Stimulated activated CD4-positive, alpha-beta T cell treated with anti-CD3 and anti-CD28 coated beads, Interleukin-12 subunit alpha, Interleukin-12 subunit beta, amount 100 ng/mL, for 24 hours (primary cell): ENCODE measurements at regions not wholly inside any gene's neighbourhood (a gene's known extent, or its start where the extent isn't known, plus 50 kb on each side); places are given as distances from the start of the nearest gene placed in this dataset.

Experiments
- DNase-seq, 2 experiments: peaks; one replicate each; pipeline ENCODE4 v3.0.0-alpha.2; 2020; ENCODE audit warnings: low read depth in 2 of 2

GRCh38 chr1:218025454-218025853 lies 259.6 kb upstream of the RRP15 start:
- no peak for DNase-seq

DNA sequence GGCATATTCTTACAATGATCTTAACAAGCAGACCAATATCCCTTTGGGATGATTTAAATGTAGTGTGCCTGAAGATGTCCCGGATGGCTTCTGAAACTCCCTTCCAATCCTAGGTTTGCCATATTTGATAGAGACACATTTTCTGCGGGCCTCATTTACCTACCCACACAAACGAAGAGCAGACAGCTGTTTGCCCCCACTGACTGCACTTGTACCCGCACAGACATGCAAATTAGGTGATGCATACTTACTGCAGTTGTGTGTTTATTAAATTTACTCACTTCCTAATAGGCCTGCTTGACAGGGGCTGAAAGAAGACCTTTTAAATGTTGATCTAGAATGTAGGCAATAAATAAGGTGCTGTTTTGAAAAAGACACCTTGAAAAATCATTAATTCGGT lies 257.9 kb upstream of the RRP15 start:
- DNase-seq = no peak

GRCh38 chr1:218030846-218031245 lies 254.2 kb upstream of the RRP15 start:
- no peak for DNase-seq

GRCh38 chr1:218031901-218032300 lies 253.2 kb upstream of the RRP15 start:
- DNase-seq = no peak

DNA sequence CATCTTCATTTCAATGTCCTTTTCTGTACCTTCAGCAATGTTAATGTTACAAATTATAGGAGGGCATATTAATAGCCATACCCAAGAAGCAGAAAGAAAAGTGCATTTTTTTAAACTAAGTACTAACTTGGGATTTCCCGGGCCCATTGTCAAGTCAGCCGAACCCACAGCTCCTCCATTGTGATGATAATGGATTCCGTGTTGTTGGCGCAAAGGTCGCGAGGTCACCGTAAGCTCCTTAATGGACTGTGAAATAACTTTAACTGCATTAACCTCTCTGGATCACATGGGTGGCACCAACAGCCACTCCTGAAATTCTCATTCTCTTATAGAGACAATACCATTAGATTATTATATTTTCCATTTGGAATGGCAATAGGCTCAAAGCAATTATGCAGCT lies 250.6 kb upstream of the RRP15 start:
- no peak for DNase-seq

GRCh38 chr1:218048828-218049420 lies 236.2 kb upstream of the RRP15 start:
- no peak for DNase-seq

DNA sequence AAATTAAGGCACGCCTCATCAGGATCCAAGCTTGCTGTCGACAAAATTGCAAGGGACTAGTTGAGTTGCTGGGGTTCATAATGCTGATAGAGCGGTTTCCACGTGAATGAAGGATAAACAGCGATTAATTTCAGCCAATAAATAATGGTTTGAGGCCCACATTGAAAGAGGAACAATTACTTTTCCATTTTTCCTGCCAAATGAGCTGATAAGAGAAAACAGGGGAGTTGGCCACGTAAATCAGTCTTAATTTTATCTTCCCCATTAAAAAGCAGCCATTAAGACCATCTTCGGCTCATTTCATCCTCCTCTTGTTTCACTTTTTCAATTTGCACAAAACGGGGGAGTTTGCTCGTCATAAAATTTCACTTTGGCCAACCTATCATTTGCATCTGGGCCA lies 235.5 kb upstream of the RRP15 start:
- no peak for DNase-seq

DNA sequence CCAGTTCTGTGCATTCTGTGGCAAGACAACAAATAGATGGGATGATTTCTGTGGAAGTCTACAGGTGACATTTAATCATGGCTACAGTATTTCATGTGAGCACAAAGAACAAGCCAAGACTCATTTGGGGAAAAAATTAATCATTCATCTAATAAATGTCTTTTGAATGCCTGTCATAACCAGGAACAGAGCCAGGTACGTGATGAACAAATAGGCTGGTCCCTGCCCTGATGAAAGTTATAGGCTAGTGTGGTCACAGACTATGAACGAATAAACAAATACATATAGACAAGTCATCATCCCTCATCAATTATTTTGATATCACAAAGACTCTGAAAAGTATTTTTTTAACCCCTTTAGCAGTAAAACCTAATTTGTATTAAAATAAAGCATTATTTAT lies 226.4 kb upstream of the RRP15 start:
- no peak for DNase-seq

- no peak for DNase-seq
These were observed 220.7 kb upstream of the RRP15 start for GRCh38 chr1:218064426-218064825.

- DNase-seq = no peak
These were observed 218.8 kb upstream of the RRP15 start for GRCh38 chr1:218066332-218066731.

GRCh38 chr1:218068241-218068640 lies 216.9 kb upstream of the RRP15 start:
- DNase-seq = no peak

DNA sequence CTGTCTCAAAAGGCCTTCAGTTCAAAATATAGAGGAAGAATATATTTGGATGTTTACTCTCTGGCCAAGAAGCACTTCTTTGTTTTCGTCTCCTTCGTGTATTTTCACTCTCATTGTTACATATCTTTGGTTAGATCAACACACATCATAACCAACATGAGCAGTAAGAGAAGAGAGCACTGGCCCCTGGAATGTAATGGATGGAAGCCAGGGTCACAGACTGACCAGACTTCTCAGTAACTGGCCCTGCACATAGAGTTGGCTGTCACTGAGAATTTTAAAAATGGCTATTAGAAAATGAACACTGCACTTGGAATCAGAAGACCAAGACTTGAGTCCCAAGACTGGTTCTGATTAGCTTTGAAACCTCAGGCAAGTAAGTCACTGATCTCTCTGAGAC lies 215.9 kb upstream of the RRP15 start:
- no peak for DNase-seq

DNA sequence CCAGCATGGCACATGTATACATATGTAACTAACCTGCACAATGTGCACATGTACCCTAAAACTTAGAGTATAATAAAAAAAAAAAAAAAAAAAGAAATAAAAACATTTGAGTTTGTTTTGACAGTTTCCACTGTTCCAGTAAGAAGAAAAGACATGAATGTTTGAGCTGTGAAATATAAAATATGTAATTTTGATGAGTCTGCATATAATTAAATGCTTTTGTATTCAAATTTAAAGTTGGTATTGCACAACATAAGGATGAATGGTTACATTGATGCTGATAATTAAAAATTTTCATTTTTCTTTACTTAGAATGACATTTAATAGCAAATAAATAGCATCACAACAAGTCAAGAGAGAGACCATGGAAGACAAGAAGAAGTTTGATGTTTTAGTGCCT lies 212.0 kb upstream of the RRP15 start:
- no peak for DNase-seq

DNA sequence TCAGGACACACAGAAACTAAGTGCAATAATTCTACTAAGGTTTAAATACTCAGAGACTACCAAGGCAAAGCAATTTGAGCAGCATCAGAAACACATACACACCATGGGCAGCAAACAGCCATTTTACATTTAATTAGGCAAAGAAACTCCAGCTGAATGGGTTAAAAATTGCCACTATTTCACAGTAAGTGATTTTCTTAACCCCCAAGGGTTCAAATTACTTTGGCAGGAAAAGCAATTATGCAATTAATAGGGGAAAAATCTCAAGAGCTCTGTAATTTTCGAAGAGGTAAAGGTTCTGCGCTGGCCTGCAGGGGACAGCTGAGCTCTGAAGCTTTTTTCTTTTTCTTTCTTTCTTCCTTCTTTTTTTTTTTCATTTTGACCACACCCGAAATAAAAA lies 206.2 kb upstream of the RRP15 start:
- no peak for DNase-seq

DNA sequence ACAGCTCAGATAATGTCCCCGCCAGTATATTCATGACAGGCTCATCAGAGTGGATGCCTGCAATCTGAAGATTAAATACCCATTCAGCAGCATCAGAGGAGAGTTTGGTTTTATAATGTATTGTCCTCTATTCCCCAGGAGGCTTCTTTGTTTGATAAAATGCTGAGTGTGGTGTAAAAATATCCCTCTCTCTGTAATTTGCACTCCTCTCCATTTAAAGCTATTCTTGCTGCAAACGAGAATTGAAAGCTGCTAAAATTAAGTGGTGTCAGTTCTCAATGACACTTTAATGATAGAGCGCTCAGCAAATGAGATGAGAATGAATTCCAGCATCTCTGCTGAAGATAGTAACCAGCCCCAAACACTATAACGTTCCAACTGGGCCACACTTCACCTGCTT lies 205.7 kb upstream of the RRP15 start:
- DNase-seq = no peak

- DNase-seq = no peak
These were observed 205.3 kb upstream of the RRP15 start for GRCh38 chr1:218079820-218080219.

GRCh38 chr1:218080863-218081262 lies 204.2 kb upstream of the RRP15 start:
- no peak for DNase-seq

DNA sequence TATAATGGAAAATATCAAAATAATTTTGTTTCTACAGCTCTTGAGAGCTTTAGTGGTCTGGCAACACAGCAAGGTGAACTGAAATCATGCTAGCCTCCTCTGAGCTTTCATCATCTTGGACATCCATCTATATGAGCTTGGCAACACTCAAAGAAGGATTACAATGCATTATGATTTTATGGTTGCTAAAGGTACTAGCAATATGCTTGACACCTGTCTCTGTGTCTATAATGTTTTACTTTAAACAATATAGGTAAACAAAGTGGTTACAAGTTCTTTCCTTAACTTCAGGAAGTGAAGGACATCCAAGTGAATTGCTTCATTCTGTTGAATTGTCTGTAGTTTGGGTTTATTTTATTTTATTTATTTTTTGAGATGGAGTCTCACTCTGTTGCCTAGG lies 203.7 kb upstream of the RRP15 start:
- DNase-seq = no peak

DNA sequence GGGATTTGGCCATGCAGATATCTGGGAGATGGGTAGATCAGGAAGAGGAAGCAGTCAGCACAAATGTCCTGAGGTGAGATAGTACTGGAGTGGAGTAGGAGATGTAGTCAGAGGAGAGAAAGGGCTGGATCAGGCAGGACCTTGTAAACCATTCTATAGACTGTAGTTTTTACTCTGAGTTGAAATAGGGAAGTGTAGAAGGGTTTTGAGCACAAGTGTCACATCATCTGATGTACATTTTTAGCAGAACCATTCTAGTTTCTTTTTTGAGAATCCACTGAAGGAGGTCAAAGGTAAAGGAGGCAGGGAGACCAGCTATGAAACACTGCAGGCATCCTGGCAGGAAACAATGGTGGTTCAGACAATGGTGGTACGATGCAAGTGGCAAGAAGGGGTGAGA lies 194.6 kb upstream of the RRP15 start:
- no peak for DNase-seq

DNA sequence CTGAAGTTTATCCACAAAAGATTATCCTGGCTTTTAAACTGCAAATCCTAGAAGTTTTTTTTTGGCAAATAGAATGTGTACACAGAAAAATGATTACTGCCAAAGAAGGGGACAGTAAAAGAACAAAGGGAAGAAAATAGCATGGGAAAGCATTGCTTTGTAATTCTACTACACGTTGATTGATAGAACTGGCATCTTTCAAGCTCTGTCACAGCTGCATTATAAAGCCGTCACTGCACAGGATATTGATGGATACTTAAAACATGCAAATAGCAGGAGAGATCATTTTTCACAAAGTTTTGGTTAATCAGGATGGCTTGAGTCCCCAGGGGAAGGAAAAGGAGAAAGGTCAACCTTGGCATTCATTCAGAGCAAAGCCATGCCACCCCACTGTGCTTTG lies 183.7 kb upstream of the RRP15 start:
- no peak for DNase-seq

- DNase-seq = no peak
These were observed 177.1 kb upstream of the RRP15 start for GRCh38 chr1:218108034-218108433.

DNA sequence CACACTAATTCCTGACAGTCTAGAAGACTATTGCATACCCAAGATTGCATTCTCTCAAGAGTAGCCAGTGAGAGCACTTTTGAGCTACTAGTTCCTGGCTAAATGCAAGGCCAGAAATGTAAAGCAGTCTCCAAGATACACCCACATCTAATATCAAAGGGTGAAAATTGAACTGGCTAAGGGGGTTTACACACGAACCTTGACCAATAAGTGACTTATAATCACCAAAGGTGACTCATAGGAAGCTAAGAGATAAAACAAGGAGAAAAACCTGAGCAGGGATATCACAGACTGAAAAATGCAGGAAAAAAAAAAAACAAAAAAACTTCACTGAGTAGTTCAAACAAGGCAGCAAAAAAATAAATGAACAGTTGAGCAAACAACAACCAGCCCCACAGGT lies 172.2 kb upstream of the RRP15 start:
- no peak for DNase-seq

DNA sequence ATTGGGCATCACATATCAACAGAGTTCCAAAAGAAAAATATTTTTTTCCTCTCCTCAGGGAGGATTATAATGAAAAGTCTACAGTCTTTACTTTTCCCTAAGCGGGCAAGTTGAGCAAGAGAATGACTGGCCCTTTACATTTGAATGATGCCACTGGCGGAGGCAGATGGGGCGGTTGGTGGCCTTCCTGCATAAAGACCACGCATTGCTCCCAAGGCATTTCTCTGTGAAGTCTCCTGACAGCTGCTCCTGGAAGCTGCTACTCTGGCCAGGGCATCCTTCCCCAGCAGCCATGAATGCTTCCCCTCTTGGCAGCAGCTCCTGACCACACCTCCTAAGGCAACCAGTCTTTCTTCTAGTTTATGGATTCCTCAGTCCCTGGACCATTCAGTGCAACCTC lies 161.1 kb upstream of the RRP15 start:
- no peak for DNase-seq

GRCh38 chr1:218135371-218135770 lies 149.7 kb upstream of the RRP15 start:
- DNase-seq = no peak

GRCh38 chr1:218139761-218140160 lies 145.3 kb upstream of the RRP15 start:
- no peak for DNase-seq
